GM12878 (cell line): ENCODE measurements at regions not wholly inside any gene's neighbourhood (a gene's known extent, or its start where the extent isn't known, plus 50 kb on each side); places are given as distances from the start of the nearest gene placed in this dataset.

Experiments
- CHD4 ChIP-seq: fragments of 200-600 bp; sonication (generic); IDR thresholded peaks from 2 replicates; pipeline ENCODE4 v1.6.1; 2016; ENCODE audit warnings: mild to moderate bottlenecking
- DPF2 ChIP-seq: fragments of 450-650 bp; IDR thresholded peaks from 2 replicates; pipeline ENCODE4 v1.6.1; 2017; ENCODE audit warnings: mild to moderate bottlenecking
- EZH2 ChIP-seq: IDR thresholded peaks from 2 replicates; pipeline ENCODE4 v1.6.1; 2012; ENCODE audit warnings: low read depth, mild to moderate bottlenecking, control low read depth, inconsistent platforms, low read length, borderline replicate concordance; ENCODE audit not compliant: control insufficient read depth
- JUNB ChIP-seq: IDR thresholded peaks from 2 replicates; pipeline ENCODE4 v1.6.1; 2016; ENCODE audit warnings: antibody characterized with exemption, mild to moderate bottlenecking
- RELA ChIP-seq: fragments of 450-650 bp; IDR thresholded peaks from 2 replicates; pipeline ENCODE4 v1.8.0; 2014; ENCODE audit warnings: borderline replicate concordance; ENCODE audit not compliant: partially characterized antibody
- TF ChIP-seq, protein P1 (sequence below), 3 experiments: IDR thresholded peaks in 2 of 3; conservative IDR thresholded peaks in 1 of 3; 2 replicates each; pipeline ENCODE4 v1.5.1; 2011; ENCODE audit warnings: low read depth in 3 of 3, low read length in 3 of 3, mild to moderate bottlenecking in 3 of 3, control low read depth in 2 of 3, moderate library complexity in 2 of 3, inconsistent platforms in 1 of 3, mixed read lengths in 1 of 3; ENCODE audit not compliant: control insufficient read depth in 2 of 3, insufficient read depth in 1 of 3; ENCODE audit errors: extremely low read depth in 1 of 3

DNA sequence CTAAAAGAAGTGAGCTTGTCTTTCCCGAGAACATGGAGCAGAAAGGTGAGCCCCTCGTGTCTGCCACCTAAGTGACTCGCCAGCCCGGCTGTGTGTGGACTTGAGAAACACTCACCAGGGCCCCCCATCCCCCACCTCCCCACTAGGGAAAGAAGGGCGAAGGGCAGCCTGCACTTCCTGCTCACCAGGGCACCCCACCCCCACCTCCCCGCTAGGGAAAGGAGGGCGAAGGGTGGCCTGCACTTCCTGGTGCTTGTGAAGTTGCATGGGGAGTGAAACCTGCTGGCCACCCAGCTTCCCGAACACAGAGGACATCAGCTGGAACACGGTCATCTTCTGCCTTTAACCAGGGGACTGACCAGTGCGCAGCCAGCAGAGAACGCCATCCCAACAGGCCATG, 402.7 kb upstream of the SALL3 start:
- TF ChIP-seq EZH2 (no peak), CHD4 (no peak), DPF2 (no peak), RELA (no peak), JUNB (no peak)
- TF ChIP-seq, protein P1, sequence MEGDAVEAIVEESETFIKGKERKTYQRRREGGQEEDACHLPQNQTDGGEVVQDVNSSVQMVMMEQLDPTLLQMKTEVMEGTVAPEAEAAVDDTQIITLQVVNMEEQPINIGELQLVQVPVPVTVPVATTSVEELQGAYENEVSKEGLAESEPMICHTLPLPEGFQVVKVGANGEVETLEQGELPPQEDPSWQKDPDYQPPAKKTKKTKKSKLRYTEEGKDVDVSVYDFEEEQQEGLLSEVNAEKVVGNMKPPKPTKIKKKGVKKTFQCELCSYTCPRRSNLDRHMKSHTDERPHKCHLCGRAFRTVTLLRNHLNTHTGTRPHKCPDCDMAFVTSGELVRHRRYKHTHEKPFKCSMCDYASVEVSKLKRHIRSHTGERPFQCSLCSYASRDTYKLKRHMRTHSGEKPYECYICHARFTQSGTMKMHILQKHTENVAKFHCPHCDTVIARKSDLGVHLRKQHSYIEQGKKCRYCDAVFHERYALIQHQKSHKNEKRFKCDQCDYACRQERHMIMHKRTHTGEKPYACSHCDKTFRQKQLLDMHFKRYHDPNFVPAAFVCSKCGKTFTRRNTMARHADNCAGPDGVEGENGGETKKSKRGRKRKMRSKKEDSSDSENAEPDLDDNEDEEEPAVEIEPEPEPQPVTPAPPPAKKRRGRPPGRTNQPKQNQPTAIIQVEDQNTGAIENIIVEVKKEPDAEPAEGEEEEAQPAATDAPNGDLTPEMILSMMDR (IDR thresholded peaks at IDR 0.05 in 2 of 3, conservative IDR thresholded peaks at IDR 0.05 in 1 of 3; ENCODE audit: control insufficient read depth in 2 of 3, extremely low read depth in 1 of 3, insufficient read depth in 1 of 3, low read depth in 3 of 3, low read length in 3 of 3) = no peak
